Kidney tubule cell (primary cell): ENCODE measurements at regions not wholly inside any gene's neighbourhood (a gene's known extent, or its start where the extent isn't known, plus 50 kb on each side); places are given as distances from the start of the nearest gene placed in this dataset.
"Not testable (repeated sequence)": the region's sequence is repeated elsewhere in the genome, so short reads cannot be mapped to it uniquely, and the experiment has no call there.

Experiments used
- DNase-seq: peaks from one replicate; pipeline ENCODE4 v3.0.0-alpha.2; 2018; ENCODE audit warnings: low spot score

DNA sequence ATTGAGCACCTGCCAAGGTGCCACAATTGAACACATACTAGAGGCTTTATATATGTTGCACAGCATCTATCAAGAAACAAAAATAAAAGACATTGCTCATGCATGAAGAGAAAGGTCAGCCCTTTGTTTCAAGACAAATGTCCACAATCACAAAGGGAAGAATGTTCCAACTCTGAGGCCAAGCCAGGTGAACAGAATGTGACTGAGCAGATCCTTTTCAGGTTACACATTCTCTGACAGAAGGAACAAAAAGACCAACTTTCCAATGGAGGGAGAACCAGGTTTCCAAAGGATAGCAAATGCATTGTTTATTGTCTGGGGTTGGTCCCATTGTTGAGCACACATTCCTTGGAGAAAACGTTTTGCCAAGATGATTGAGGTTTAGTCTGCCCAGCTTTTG, 50.2 kb upstream of the FAM174B start:
- no peak for DNase-seq

DNA sequence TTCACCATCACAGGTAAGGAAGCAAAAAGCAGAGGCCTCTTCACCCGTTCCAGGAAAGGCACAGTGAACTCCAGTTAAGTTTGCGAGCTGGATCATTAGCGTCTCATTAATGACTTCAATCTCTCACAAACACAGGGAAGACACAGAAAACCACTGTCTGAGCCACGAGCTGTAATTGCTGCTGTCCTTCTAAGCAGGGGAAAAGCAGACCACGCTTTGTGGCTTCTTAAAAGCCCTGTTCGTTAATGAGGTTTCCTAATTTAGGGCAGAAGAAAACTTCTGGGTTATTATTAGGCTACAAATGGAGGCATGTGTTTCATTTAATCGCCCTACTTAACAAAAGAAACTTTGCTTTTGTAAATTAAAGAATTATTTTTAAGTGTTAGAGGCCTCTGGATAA, 50.6 kb upstream of the FAM174B start:
- DNase-seq: no peak

DNA sequence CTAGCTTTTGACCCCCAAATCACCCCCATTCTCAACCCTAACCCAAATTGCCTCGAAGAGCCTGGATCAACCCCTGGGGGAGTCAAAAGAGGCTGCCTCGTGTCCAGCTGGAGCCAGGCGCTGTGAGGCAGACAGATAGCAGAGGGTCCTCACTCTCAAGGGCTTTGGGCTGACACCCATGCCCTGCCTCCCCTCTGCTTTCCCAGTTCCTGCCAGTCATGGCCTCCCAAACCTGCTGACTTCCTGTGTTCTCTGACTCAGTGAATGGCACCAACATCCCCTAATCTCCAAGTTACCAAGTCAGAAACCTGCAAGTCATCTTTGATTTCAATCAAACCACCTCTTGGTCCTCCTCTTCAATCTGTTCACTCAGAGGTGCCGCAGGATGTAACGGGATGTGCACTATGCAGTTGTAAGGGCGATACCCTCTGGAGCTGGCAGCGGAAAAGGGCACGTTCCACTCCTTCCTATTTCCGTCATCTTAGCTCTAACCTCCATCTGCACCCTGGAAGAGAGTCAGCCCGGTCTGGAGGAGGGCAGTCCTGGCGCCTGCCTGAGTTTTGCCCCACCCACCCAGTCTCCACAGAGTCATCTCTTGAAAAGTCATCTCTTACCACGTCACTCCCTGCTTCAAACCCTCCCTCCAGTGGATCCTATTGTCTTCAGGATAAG, 52.4 kb upstream of the FAM174B start:
- DNase-seq: no peak

DNA sequence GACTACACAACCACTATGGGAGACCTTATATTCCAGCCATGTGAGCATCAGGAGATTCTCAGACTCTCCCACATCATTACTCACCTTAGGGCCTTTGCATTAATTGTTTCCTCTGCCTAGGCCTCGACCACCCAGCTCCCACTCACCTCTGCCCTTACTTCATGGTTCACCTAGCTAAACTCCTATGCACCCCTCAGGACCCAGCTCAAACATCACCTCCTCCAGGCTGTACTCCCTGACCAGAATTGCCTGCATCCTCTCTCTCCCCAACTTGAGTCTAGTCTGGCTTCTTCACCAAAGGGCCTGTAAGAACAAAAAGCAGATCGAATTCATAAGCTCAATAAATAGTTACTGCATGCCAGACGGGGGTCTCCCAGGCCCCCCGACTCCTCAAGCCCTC, 53.1 kb upstream of the FAM174B start:
- no peak for DNase-seq

DNA sequence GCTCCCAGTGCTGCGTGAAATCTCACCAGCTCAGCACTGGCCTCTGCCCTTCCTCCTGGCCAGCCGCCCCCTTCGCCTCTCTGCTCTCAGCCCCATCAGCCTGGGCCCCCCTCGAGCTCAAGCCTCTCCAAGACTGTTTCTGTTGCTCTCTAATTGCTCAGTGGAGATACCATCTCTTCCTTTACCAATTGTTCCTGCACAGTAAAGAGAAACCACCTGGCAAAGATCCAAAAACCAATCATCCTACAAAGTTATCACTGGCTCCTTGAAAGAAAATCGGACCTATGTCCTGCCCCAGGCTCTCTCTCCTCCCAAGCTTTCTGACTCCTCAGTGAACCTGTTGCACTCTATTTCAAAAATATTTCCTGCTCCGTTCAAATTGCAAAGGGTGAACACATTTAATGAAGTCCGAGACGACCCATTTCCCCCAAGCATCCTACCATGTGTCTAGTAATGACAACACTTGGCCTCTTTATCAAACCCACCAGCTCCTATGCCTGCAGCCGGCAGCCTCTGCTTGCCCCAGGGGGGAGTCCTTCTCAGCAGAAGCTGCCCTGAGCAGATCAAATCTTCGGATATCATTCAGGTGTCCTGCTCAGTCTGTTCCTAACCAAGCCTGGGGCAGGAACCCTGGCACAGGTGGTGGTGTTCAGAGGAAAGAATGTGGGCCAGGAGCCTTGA, 53.7 kb upstream of the FAM174B start:
- DNase-seq: peak; percentile 13

DNA sequence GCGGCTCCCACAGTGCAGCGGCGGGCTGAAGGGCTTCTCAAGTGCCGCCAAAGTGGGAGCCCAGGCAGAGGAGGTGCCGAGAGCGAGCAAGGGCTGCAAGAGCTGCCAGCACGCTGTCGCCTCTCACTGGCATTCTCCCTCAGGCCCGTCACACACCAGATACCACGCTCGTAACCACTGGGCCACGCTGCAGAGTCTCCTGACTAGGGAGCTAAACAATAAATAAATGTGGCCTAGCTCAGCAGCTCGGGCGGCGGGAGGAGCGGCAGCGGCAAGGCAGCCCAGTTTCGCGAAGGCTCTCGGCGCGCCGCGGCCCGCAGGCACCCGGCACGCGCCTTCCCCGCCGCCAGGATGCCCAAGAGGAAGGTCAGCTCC, 55.9 kb upstream of the FAM174B start:
- no peak for DNase-seq

DNA sequence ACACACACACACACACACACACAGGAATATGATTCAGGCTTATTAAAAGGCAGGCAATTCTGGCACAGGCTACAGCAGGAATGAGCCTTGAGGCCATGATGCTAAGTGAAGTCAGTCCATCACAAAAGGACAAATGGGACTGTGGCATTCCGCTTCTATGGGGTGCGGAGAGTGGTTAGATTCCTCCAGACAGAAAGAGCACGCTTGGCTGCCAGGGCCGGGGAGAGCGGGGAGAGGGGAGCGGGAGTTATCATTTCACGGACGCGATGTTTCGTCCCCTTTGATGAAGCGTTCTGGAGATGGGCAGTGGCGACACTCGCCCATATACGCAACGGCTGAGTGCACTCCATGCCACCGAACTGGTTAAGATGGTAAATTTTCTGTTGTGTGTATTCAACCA, 58.5 kb upstream of the FAM174B start:
- DNase-seq: peak; percentile 30

DNA sequence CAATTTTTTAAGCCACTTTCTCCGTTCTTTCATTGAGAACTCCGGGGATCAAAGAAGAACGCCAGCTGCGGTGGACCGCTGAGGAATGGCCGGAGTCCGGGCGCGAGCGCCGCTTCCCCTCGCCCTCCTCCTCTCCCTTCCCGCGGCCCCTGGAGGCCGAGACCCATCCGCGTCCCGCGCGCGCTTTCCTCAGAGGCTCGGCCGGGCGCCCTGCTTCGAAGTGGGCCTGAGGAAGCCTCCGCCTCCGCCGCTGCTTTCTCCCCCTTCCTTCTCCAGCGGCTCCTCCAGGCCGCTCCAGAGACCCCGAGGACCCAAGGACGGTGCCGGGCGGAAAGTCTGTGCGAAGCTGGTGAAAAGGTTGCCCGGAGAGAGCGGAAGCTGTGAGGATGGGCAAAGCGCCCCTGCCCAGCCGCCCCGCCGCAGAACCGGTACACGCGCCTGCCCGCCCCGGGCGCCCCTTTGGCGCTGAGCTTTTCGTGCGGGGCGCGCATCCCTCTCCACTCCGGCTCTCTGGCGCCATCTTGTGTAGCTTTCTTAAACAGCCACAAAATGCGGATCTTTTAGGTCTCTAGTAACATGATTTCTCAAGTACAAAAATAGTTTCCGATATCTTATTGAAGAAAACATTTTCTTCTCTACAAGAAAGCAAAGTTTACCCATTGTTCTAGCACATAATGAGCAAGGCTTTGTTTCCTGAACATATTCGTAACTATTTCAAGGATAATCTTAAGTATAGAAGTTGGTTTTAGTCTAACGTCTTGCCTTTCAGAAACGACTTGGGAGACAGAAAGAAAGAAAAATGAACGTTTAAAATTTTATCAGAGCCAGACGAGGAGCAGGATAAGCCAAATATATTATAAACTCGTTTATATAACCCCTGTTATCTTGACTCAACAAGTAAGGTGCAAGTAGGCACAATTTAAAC, 59.2 kb upstream of the FAM174B start:
- DNase-seq: peak; percentile 71

DNA sequence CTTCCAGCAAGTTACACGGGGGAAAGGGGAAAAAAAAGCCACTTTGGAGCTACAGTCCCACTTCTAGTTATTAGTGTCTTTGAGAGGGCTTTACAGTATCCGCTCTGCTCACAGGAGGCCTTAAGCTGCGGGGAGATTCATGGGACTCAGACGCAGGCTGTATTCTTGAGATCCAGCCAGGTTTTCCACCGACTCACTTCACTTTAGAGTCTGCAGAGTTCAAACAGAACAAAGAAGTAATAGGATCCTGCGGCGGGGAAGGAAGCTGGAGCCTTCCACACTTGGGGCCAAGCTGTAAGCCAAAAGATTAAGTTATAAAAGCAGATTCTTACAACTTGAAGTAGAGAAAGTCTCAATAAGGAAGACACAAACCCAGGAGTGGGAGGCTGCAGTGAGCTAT, 60.2 kb upstream of the FAM174B start:
- DNase-seq: no peak

DNA sequence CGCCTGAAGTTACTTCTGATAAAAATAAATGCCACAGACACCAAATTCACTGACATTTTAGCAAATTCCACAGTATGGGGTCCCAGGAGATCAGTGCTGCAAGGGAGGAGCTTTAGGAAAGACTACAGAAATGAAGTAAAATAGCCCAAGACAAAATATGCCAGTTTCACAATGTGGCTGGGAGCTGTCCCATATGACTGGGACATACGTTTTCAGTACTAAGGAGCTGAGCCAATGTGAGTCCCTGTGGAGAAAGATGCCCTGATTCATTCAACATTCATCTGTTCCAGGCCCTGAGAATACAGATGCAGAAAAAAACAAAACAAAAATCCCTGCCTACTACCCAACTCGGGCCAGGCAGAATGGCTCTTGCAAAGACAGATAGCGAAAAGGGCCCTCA, 63.4 kb upstream of the FAM174B start:
- no peak for DNase-seq

DNA sequence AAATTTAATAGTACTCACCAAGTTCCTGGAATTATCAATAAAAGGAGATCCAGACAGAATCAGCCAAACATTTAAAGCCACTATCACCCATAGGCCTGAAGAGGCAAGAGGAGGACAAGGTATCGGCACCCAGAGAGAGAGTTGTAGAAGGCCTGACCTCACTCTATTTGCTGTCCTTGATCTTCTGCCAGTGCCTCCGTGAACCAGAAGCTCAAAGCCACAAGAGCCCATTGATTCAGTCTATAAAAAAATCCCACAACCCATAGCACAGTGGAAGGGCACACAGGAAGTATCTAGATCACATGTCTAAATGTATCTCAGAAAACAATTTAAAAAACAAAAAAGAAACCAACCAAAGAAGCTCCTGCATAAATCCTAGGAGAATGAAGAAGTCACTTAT, 68.6 kb upstream of the FAM174B start:
- DNase-seq: peak; percentile 23

DNA sequence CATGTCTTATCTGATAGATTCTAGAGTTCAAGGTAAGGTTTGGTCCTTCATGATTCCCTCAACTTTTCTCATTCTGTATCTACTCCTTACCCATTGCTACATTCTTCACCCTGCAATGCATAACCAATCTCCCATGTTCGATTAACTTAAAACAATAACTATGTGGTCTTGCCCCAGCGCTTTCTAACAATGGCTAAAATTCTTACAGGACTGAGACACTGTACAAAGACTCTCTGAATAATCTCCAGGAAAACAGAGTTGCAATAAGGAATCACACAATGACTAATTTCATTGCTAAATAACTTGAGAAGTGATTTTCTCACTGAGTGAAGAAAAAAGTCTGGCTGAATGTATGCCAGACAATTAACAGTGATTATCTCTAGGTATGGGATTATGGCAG, 69.6 kb upstream of the FAM174B start:
- peak; percentile 91 for DNase-seq

DNA sequence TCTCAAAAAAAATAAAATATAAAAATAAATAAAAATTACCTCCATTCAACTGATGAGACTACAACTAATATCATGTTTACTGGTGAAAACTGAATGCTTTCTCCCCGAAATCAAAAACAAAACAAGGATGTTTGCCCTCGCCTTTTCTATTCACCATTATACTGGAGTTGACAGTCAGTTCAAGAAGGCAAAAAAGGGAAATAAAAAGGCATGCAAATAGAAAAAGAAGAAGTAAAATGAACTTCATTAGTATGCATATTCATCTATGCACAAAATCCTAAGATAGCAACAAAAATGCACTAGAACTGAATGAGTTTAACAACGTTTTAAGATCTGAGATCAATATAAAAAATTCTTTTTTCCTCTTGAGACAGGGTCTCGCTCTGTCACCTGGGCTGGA, 72.7 kb upstream of the FAM174B start:
- no peak for DNase-seq

DNA sequence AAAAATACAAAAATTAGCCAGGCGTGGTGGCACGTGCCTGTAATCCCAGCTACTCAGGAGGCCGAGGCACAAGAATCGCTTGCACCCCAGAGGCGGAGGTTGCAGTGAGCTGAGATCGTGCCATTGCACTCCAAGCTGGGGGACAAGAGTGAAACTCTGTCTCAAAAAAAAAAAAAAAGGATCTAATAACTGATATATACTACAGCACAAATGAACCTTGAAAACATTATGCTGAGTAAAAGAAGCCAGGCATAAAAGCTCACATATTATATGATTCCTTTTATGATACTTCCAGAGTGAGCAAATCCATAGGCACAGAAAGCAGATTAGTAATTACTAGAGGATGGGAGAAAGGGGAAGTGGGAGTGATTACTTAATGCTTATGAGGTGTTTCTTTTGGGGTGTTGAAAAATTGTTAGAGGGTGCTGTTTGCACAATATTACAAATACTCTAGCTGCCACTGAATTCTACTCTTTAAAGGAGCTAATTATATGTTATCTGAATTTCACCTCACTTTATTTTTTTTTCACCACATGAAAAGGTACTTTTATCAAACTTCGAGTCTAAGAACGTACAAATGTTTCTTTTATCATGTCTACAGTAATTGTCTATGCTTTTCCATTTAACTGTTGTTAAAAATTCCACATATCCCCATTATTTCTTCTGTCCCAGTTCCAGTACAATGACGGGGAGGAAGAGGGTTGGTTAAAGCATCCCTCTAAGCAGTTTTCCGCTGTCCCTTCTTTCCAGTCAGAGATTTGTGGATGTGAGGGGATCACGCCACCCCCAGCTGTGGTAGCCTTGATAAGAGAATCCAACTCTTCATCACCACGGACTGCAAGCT, 77.7 kb upstream of the FAM174B start:
- DNase-seq: no peak

DNA sequence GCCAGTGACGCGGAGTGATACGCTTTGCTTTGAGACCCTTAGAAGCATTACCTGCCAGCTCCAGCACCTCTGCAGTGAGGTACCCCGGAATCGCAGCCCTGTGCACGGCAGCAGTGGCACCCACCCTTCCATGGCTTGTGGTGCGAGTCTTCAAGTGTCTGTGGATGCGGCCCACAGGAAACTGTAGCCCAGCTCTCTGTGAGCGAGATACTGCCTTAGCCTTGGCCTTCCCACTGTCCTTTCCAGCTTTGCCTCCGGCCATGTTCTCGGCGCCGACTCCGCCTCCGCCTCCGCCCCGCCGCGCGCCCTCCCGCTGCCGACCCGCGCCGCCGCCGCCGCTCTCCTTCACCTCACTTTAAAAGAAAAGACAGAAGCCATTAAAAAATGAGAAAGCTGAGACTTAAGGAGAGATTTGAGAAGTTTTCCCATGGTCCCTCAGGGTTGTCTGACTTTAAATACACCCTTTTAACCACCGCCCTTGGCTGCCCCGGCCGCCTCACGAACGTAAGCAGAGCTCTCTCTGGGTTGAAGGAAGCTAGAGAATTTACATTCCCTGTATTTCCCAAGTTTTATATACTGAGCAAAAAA, 78.5 kb upstream of the FAM174B start:
- DNase-seq: peak; percentile 52

DNA sequence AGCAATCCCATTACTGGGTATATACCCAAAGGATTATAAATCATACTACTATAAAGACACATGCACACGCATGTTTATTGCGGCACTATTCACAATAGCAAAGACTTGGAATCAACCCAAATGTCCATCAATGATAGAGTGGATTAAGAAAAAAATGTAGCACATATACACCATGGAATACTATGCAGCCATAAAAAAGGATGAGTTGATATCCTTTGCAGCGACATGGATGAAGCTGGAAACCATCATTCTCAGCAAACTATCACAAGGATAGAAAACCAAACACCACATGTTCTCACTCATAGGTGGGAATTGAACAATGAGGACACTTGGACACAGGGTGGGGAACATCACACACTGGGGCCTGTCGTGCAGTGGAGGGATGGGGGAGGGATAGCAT, 83.7 kb upstream of the FAM174B start:
- not testable (repeated sequence) for DNase-seq

DNA sequence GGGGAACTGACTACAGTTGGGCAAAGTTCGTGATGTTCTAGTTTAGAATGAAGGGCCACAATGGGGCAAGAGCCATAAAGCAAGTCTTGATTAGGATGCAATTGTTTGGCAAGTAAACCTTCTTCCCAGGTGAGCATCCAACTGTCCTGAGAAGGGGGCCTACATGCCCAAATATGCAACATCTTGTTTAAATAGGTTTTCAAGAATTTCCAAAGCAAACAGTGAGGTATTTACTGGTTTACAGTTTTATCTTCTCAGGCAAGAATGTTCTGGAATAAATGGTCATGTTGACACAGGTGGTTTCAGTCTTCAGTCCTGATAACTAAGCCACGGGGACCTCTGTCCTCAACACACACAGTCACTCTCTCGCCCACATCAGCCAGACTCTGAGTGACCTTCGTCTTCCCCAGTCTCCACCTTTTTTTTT, 90.3 kb upstream of the FAM174B start:
- no peak for DNase-seq

DNA sequence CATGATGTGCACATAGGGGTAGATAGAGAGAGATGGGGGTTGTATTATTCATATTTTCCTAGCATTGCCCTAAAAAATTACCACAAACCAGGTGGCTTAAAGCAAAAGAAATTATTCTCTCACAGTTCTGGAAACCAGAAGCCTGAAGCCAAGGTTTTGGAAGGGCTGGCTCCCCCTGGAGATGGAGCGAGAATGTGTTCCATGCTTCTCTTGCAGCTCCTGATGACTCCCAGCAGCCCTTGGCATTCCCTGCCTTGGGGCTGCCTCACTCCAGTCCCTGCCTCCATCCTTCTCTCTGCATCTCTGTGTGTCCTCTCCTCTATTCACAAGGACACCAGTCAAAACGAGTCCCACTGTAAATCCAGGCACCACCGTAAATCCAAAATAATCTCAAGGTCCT, 91.5 kb upstream of the FAM174B start:
- DNase-seq: no peak

DNA sequence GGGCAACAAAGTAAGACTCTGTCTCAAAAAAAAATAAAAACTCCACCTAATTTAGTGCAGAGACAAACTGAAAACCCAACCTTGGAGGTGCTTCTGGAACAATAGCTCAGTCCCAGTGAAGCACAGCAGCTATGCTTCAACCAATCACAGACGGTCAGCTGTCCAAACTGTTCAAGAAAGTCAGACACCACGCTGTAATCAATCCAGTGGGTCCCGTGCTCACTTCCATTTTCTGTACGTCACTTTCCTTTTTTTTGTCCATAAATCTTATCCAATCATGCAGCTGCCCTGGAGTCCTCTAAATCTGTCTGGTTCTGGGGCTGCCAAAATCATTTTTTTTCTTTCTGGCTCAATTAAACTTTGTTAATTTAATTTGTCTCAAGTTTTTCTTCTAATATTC, 93.6 kb upstream of the FAM174B start:
- no peak for DNase-seq

DNA sequence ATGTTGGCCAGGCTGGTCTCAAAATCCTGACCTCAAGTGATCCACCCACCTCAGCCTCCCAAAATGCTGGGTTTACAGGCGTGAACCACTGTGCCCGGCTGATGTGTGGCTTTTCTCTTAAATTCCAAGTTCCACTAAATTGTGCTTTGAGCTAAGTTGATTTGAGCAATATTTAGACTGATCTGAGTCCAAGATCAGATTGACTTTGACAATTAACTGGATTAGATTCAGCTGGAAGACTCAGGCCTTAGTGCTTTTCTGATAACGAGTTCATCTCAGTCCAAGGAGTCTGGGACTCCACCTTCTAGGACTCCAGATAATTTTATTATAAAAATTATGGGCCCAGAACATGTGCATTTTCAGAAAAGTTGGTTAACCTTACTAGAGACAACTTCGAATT, 94.4 kb upstream of the FAM174B start:
- no peak for DNase-seq

DNA sequence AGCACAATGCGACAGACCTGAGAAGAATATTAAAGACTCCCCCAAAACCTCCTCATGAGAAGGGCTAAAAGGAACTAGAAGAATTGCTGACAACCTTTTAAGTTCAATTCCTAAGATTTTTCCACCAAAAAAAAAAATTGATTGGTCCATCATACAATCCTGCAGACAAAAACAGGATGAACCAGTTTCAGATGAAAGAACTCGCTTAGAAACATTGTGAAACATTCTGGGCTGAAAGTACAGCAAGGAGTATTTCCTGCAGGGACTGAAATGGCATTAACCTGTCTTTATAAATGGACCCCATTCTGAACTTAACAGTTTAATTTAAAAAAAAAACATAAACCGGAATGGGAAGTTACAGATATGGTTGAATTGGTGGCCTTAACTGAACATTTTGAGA, 96.0 kb upstream of the FAM174B start:
- no peak for DNase-seq

DNA sequence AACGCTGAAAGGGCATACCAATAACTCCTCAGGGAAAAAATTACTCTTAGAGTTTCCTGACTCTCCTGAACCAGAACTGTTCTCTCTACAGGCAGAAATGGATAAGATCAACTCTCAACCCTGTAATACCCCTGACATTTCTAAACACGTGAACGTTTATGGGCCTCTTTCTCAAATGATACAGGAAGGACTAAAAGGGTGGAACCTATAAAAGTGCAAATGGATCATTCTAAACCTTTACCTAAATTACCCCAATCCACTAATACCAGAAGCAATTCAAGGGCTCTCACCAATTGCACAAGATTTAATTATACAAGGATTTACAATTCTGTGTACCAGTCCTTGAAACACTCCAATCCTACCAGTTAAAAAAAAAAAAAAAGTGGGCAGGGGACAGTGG, 98.0 kb upstream of the FAM174B start:
- no peak for DNase-seq
